Ovary (tissue), 3 donors: ENCODE measurements at regions not wholly inside any gene's neighbourhood (a gene's known extent, or its start where the extent isn't known, plus 50 kb on each side); places are given as distances from the start of the nearest gene placed in this dataset.

Experiments used
- POLR2A ChIP-seq: fragments of 450-650 bp; IDR thresholded peaks from one replicate; pipeline ENCODE4 v1.6.1; 2017; ENCODE audit warnings: antibody characterized with exemption, mild to moderate bottlenecking, moderate library complexity
- TF ChIP-seq, protein P1 (sequence below), 3 donors: fragments of 450-650 bp in 2 of 3; fragments of 200-600 bp in 1 of 3; IDR thresholded peaks; one replicate each; pipeline versions ENCODE4 v1.5.1 to v1.8.0; 2016 to 2022; ENCODE audit warnings: antibody characterized with exemption in 3 of 3, mild to moderate bottlenecking in 1 of 3
- donor health status: DM: no; HTN: no; CAD: no.

DNA sequence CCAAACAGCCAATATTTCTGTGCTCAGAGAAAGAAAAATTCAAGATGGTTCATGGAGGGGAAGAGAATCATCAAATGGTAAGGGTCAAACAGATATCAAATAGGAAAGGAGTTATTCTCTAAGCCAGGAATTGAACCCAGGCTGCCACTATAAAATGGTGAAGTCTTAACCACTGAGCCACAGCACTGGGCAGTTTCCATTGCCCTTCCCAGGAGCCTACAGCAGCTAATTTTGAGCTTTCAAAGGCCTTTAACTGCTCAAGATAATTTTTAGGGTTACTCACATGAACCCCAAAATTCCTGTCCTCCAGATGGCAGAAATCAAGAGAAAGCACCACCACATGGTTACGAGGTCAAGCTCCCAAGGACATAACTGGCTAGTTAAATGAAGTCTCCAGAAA lies 176.2 kb downstream of the KIF18A start:
- TF ChIP-seq POLR2A: no peak
- TF ChIP-seq, protein P1, sequence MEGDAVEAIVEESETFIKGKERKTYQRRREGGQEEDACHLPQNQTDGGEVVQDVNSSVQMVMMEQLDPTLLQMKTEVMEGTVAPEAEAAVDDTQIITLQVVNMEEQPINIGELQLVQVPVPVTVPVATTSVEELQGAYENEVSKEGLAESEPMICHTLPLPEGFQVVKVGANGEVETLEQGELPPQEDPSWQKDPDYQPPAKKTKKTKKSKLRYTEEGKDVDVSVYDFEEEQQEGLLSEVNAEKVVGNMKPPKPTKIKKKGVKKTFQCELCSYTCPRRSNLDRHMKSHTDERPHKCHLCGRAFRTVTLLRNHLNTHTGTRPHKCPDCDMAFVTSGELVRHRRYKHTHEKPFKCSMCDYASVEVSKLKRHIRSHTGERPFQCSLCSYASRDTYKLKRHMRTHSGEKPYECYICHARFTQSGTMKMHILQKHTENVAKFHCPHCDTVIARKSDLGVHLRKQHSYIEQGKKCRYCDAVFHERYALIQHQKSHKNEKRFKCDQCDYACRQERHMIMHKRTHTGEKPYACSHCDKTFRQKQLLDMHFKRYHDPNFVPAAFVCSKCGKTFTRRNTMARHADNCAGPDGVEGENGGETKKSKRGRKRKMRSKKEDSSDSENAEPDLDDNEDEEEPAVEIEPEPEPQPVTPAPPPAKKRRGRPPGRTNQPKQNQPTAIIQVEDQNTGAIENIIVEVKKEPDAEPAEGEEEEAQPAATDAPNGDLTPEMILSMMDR (IDR thresholded peaks at IDR 0.05): no peak
